ENCODE measurements at regions not wholly inside any gene's neighbourhood (a gene's known extent, or its start where the extent isn't known, plus 50 kb on each side); places are given as distances from the start of the nearest gene placed in this dataset.

DNA sequence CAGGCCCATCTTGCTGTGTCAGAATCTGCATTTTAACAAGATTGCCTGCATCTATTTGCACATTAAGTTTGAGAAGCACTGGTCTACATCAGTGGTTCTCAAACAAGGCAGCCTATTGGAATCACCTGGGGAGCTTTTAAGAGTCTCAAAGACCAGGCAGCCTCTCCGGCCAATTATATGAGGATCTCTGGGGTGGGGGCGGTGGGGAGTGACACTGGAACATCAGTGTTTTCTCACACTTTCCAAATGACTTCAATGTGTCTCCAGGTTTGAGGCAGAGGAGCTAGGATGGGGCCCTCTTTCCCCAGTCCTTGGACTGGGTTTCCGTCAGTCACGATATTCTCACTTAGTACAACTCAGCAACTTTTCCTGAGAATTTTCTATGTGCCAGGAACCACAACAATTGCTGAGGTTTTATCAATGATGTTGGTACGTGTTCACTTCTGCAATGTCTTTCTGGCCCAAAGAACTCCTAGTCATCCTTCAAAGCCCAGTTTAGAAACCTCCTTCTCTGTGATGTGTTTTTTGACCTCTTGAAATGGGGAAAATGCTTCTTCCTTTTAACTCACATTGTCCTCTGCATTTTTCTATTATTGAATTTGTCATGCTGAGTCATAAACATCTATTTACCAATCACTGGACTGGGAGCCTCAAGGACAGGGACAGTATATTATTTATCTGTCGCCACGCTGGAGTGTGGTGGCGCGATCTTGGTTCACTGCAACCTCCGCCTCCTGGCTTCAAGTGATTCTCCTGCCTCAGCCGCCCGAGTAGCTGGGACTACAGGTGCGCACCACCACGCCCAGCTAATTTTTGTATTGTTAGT lies 130.9 kb downstream of the MYCN start:
- WGBS, 5 donors, result 91 to 96% (median 95%) methylated on average over 14 of the region's 14 CpGs
- Histone ChIP-seq H3K27ac (no peak overlapping the region), H3K4me3 (no peak overlapping the region), H3K4me1 (no peaks in the 10 kb centered on the region), H3K27me3 (replicated peaks in 1 of 7) (no peaks in the 10 kb centered on the region), H3K36me3 (no peaks in the 10 kb centered on the region), H3K9me3 (no peaks in the 10 kb centered on the region)
- DNase-seq, result no peak
- TF ChIP-seq, protein P1, sequence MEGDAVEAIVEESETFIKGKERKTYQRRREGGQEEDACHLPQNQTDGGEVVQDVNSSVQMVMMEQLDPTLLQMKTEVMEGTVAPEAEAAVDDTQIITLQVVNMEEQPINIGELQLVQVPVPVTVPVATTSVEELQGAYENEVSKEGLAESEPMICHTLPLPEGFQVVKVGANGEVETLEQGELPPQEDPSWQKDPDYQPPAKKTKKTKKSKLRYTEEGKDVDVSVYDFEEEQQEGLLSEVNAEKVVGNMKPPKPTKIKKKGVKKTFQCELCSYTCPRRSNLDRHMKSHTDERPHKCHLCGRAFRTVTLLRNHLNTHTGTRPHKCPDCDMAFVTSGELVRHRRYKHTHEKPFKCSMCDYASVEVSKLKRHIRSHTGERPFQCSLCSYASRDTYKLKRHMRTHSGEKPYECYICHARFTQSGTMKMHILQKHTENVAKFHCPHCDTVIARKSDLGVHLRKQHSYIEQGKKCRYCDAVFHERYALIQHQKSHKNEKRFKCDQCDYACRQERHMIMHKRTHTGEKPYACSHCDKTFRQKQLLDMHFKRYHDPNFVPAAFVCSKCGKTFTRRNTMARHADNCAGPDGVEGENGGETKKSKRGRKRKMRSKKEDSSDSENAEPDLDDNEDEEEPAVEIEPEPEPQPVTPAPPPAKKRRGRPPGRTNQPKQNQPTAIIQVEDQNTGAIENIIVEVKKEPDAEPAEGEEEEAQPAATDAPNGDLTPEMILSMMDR (IDR thresholded peaks at IDR 0.05 in 8 of 11, conservative IDR thresholded peaks at IDR 0.05 in 3 of 11), result no peak
- TF ChIP-seq POLR2AphosphoS5 (IDR thresholded peaks at IDR 0.05) (no peak), POLR2A (IDR thresholded peaks at IDR 0.05) (no peak)
- intact Hi-C loops (cut with DNase I; ENCODE audit: low total_unique reads), result no loop called here

DNA sequence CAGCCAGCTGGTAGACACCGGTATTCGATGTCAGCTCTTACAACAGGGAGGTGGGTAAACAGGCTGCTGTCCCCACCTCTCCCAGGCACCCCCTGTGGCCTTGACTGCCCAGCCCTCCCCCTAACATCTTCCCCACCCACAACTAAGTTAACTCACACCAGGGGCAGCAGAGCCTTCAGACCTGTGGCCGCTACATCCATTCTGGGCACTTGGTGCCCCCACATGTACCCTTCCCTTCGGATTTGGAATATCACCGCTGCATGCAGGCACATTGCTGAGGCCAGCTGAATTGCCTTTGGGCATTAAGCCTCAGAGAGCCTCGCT lies 130.3 kb downstream of the MYCN start:
- no peak overlapping the region for H3K4me3 ChIP-seq
- intact Hi-C loops (cut with DNase I; ENCODE audit: low total_unique reads), result no loop called here
- WGBS, 5 donors, result 64 to 93% (median 85%) methylated on average over 4 to 6 of the region's 6 CpGs
- no peaks in the 10 kb centered on the region for H3K27me3 ChIP-seq (replicated peaks in 1 of 7)
- no peak for DNase-seq
- no peaks in the 10 kb centered on the region for H3K9me3 ChIP-seq
- no peaks in the 10 kb centered on the region for H3K36me3 ChIP-seq
- no peaks in the 10 kb centered on the region for H3K4me1 ChIP-seq
- TF ChIP-seq, protein P1 (IDR thresholded peaks at IDR 0.05 in 8 of 11, conservative IDR thresholded peaks at IDR 0.05 in 3 of 11), result no peak
- TF ChIP-seq POLR2AphosphoS5 (IDR thresholded peaks at IDR 0.05) (no peak), POLR2A (IDR thresholded peaks at IDR 0.05) (no peak)
- no peak overlapping the region for H3K27ac ChIP-seq

DNA sequence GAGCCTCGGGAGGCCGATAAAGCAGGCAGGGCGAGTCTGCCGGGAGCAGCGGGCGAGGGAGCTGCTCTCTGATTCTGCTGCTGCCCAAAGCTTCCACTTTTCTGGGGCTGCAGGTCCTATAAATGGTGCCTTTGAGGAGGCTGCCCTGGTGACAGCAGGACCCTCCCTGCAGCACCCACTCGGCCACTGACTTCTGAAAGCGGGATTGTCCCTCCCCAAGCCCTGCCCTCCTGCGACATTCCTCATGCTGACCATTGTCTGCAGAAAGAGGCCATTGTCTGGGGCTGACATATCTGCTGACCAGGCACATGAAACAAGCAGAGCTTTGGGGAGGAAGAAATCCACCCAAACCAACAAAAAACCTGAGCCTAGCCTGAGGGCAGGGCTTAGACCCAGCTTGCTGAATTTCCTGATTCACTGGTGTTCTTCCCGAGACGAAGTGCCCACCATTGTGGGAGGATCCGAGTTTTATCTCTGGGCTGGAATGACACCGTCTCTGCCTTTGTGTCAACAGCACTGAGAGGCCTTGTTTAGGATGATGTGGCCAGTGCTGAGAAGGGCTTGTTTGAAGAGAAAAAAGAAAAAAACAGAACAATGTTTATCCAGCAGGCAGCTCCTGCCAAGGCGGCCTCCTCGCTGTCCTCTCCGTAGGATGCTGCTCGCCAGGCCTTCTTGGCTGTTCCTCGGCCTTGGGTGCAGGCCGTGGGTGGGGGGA lies 129.7 kb downstream of the MYCN start:
- H3K4me3 ChIP-seq, result no peak overlapping the region

DNA sequence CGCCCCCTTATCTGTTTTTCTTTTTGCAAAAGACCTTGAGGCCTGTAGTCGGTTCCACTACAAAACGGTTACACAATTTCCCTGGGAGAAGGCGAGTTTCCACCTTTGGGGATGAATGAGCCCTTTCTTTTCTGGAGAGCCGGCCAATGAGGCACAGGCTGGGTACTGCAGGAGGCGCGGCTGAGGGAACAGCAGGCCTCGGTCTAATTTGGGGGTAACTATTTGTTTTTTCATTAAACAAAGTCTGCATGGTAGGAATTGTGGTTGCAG lies 129.2 kb downstream of the MYCN start:
- 76 to 86% (median 80%) methylated on average over 8 of the region's 8 CpGs for WGBS, 5 donors
- no peak overlapping the region for H3K27ac ChIP-seq
- H3K27me3 ChIP-seq (replicated peaks in 1 of 7), result no peaks in the 10 kb centered on the region
- no peaks in the 10 kb centered on the region for H3K36me3 ChIP-seq
- no peak overlapping the region for H3K4me3 ChIP-seq
- H3K4me1 ChIP-seq, result no peaks in the 10 kb centered on the region
- peaks cover 0 to 5% (median under 1%) of the 10 kb centered on the region in 8 donors for H3K9me3 ChIP-seq
- no peak for DNase-seq
- intact Hi-C loops (cut with DNase I; ENCODE audit: low total_unique reads), result no loop called here
- TF ChIP-seq, protein P1 (IDR thresholded peaks at IDR 0.05 in 8 of 11, conservative IDR thresholded peaks at IDR 0.05 in 3 of 11), result no peak
- TF ChIP-seq POLR2AphosphoS5 (IDR thresholded peaks at IDR 0.05) (no peak), POLR2A (IDR thresholded peaks at IDR 0.05) (no peak)

More for the DNA sequence above, 129.7 kb downstream of the MYCN start:
- no peaks in the 10 kb centered on the region for H3K4me1 ChIP-seq
- H3K9me3 ChIP-seq, result peaks cover 0 to under 1% (median 0%) of the 10 kb centered on the region in 8 donors
- no peaks in the 10 kb centered on the region for H3K27me3 ChIP-seq (replicated peaks in 1 of 7)
- no peaks in the 10 kb centered on the region for H3K36me3 ChIP-seq
- intact Hi-C loops (cut with DNase I; ENCODE audit: low total_unique reads), result no loop called here
- DNase-seq, result no peak
- 79 to 88% (median 82%) methylated on average over 17 to 19 of the region's 19 CpGs for WGBS, 5 donors
- TF ChIP-seq POLR2AphosphoS5 (IDR thresholded peaks at IDR 0.05) (no peak), POLR2A (IDR thresholded peaks at IDR 0.05) (no peak)
- TF ChIP-seq, protein P1 (IDR thresholded peaks at IDR 0.05 in 8 of 11, conservative IDR thresholded peaks at IDR 0.05 in 3 of 11), result no peak
- H3K27ac ChIP-seq, result no peak overlapping the region
